ENCODE measurements at regions not wholly inside any gene's neighbourhood (a gene's known extent, or its start where the extent isn't known, plus 50 kb on each side); places are given as distances from the start of the nearest gene placed in this dataset.
"Not testable (repeated sequence)": the region's sequence is repeated elsewhere in the genome, so short reads cannot be mapped to it uniquely, and the experiment has no call there.

GRCh38 chr6:157751547-157752200 is 71.4 kb upstream of the SNX9 start:
- Histone ChIP-seq H3K36me3 (ENCODE audit: control insufficient read depth in 4 of 4, insufficient read depth in 4 of 4, low read length in 3 of 4) (no peaks in the 10 kb centered on the region), H3K4me3 (ENCODE audit: control insufficient read depth in 1 of 7, extremely low read depth in 1 of 7, insufficient read depth in 4 of 7, low read depth in 2 of 7, low read length in 6 of 7) (no peak overlapping the region), H3K27ac (ENCODE audit: insufficient read depth in 1 of 2, low read depth in 1 of 2, low read length in 2 of 2, poor library complexity in 1 of 2, severe bottlenecking in 2 of 2) (no peak overlapping the region), H3K27me3 (replicated peaks in 2 of 5; ENCODE audit: control insufficient read depth in 4 of 5, insufficient read depth in 5 of 5, low read length in 4 of 5) (peaks cover 0 to 2% (median 0%) of the 10 kb centered on the region in 5 experiments), H3K4me1 (ENCODE audit: control extremely low read depth in 1 of 4, control insufficient read depth in 4 of 4, insufficient read depth in 4 of 4, low read length in 3 of 4) (peaks cover 0 to 6% (median 2%) of the 10 kb centered on the region in 4 experiments), H3K9me3 (ENCODE audit: control extremely low read depth in 1 of 5, control insufficient read depth in 4 of 5, insufficient read depth in 2 of 5, low read depth in 1 of 5, low read length in 4 of 5) (peaks cover 0 to 6% (median 2%) of the 10 kb centered on the region in 5 experiments)
- ChIA-PET POLR2A (no interaction called here), CTCF (no interaction called here)
- WGBS (ENCODE audit: insufficient coverage), result 93% methylated on average over 9 of the region's 10 CpGs
- DNase-seq, result no peak

- H3K36me3 ChIP-seq (ENCODE audit: control insufficient read depth in 4 of 4, insufficient read depth in 4 of 4, low read length in 3 of 4); H3K4me3 ChIP-seq (ENCODE audit: control insufficient read depth in 1 of 7, extremely low read depth in 1 of 7, insufficient read depth in 4 of 7, low read depth in 2 of 7, low read length in 6 of 7); H3K27me3 ChIP-seq (replicated peaks in 2 of 5; ENCODE audit: control insufficient read depth in 4 of 5, insufficient read depth in 5 of 5, low read length in 4 of 5); H3K9me3 ChIP-seq (ENCODE audit: control extremely low read depth in 1 of 5, control insufficient read depth in 4 of 5, insufficient read depth in 2 of 5, low read depth in 1 of 5, low read length in 4 of 5); H3K27ac ChIP-seq (ENCODE audit: insufficient read depth in 1 of 2, low read depth in 1 of 2, low read length in 2 of 2, poor library complexity in 1 of 2, severe bottlenecking in 2 of 2); POLR2A ChIA-PET; DNase-seq: not testable (repeated sequence)
- peaks cover 0 to 10% (median 4%) of the 10 kb centered on the region in 4 experiments for H3K4me1 ChIP-seq (ENCODE audit: control extremely low read depth in 1 of 4, control insufficient read depth in 4 of 4, insufficient read depth in 4 of 4, low read length in 3 of 4)
- no CpG with 5 or more reads among the region's 3 CpGs for WGBS (ENCODE audit: insufficient coverage)
- CTCF ChIA-PET, result interaction anchor here (7.2 kb wide), 1 partner anchor 122 kb away, joined by 82 read pairs; no protein-coding TSS in a partner anchor
Measured at GRCh38 chr6:157752879-157753278, 70.2 kb upstream of the SNX9 start.

DNA sequence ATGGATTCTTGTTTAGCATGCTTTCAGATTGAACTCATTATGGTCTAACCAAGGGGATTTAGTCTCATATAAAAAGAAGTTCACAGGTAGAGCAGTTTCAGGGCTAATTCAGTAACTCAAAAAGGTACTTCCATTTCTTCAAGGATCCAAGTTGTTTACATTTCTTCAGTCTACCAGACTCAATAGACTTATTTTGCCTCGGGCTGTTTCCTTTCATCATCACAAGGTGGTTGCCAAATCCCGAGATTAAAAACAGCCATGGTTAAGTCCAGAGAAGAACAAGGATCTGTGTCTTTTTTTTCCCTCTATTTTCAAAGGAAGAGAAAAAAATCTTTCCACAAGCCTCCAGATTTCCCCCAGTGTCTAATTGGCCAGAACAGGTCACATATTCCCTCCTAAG is 69.8 kb upstream of the SNX9 start:
- no peak for DNase-seq

DNA sequence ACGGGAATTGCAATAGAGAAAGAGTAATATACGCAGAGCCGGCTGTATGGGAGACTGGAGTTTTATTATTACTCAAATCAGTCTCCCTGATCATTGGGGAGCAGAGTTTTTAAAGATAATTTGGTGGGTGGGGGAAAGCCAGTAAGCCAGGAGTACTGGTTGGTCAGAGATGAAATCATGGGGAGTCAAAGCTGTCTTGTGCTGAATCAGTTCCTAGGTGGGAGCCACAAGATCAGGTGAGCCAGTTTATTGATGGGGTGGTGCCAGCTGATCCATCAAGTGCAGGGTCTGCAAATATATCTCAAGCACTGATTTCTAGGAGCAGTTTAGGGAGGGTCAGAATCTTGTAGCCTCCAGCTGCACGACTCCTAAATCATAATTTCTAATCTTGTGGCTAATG is 69.2 kb upstream of the SNX9 start:
- H3K4me3 ChIP-seq (ENCODE audit: control insufficient read depth in 1 of 7, extremely low read depth in 1 of 7, insufficient read depth in 4 of 7, low read depth in 2 of 7, low read length in 6 of 7); H3K27me3 ChIP-seq (replicated peaks in 2 of 5; ENCODE audit: control insufficient read depth in 4 of 5, insufficient read depth in 5 of 5, low read length in 4 of 5); H3K36me3 ChIP-seq (ENCODE audit: control insufficient read depth in 4 of 4, insufficient read depth in 4 of 4, low read length in 3 of 4); H3K9me3 ChIP-seq (ENCODE audit: control extremely low read depth in 1 of 5, control insufficient read depth in 4 of 5, insufficient read depth in 2 of 5, low read depth in 1 of 5, low read length in 4 of 5); H3K4me1 ChIP-seq (ENCODE audit: control extremely low read depth in 1 of 4, control insufficient read depth in 4 of 4, insufficient read depth in 4 of 4, low read length in 3 of 4); H3K27ac ChIP-seq (ENCODE audit: insufficient read depth in 1 of 2, low read depth in 1 of 2, low read length in 2 of 2, poor library complexity in 1 of 2, severe bottlenecking in 2 of 2); POLR2A ChIA-PET; DNase-seq: not testable (repeated sequence)
- WGBS (ENCODE audit: insufficient coverage), result 92% methylated on average over 2 of the region's 4 CpGs
- CTCF ChIA-PET, result interaction anchor here (1.4 to 7.2 kb wide), 3 partner anchors 121 to 318 kb away, joined by 5 to 82 read pairs (median 28); no protein-coding TSS in a partner anchor

More for the DNA sequence above, 69.8 kb upstream of the SNX9 start:
- WGBS (ENCODE audit: insufficient coverage), result 100% methylated on average over 2 of the region's 2 CpGs
- Histone ChIP-seq H3K36me3 (ENCODE audit: control insufficient read depth in 4 of 4, insufficient read depth in 4 of 4, low read length in 3 of 4) (no peaks in the 10 kb centered on the region), H3K27ac (ENCODE audit: insufficient read depth in 1 of 2, low read depth in 1 of 2, low read length in 2 of 2, poor library complexity in 1 of 2, severe bottlenecking in 2 of 2) (no peak overlapping the region), H3K4me1 (ENCODE audit: control extremely low read depth in 1 of 4, control insufficient read depth in 4 of 4, insufficient read depth in 4 of 4, low read length in 3 of 4) (peaks cover 0 to 10% (median 4%) of the 10 kb centered on the region in 4 experiments), H3K9me3 (ENCODE audit: control extremely low read depth in 1 of 5, control insufficient read depth in 4 of 5, insufficient read depth in 2 of 5, low read depth in 1 of 5, low read length in 4 of 5) (peaks cover 0 to 6% (median 2%) of the 10 kb centered on the region in 5 experiments), H3K27me3 (replicated peaks in 2 of 5; ENCODE audit: control insufficient read depth in 4 of 5, insufficient read depth in 5 of 5, low read length in 4 of 5) (peaks cover 0 to 2% (median 0%) of the 10 kb centered on the region in 5 experiments), H3K4me3 (ENCODE audit: control insufficient read depth in 1 of 7, extremely low read depth in 1 of 7, insufficient read depth in 4 of 7, low read depth in 2 of 7, low read length in 6 of 7) (no peak overlapping the region)
- CTCF ChIA-PET, result interaction anchor here (7.2 kb wide), 1 partner anchor 121 kb away, joined by 82 read pairs; no protein-coding TSS in a partner anchor
- POLR2A ChIA-PET, result no interaction called here

DNA sequence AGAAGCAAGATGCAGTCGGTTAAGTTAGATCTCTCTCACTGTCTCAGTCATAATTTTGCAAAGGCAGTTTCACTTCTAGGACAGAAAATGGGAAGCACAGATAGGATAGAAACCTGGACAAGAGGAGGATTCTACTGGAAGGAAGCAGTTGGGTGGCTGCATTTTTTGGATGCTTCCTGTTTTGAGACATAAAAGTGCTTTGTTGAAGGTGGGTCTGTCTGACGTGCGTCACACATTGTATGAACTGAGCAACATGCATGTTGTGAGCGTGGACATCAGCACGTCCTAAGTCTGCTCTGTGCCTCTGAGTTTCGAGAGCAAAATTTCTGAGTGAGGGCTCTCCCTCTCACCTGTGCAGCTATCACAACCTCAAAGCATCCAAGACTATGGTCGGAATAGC is 68.7 kb upstream of the SNX9 start:
- H3K27ac ChIP-seq (ENCODE audit: insufficient read depth in 1 of 2, low read depth in 1 of 2, low read length in 2 of 2, poor library complexity in 1 of 2, severe bottlenecking in 2 of 2), result no peak overlapping the region
- CTCF ChIA-PET, result interaction anchor here (1.2 to 7.2 kb wide), 4 partner anchors 120 to 378 kb away, joined by 5 to 82 read pairs (median 16); no protein-coding TSS in a partner anchor

DNA sequence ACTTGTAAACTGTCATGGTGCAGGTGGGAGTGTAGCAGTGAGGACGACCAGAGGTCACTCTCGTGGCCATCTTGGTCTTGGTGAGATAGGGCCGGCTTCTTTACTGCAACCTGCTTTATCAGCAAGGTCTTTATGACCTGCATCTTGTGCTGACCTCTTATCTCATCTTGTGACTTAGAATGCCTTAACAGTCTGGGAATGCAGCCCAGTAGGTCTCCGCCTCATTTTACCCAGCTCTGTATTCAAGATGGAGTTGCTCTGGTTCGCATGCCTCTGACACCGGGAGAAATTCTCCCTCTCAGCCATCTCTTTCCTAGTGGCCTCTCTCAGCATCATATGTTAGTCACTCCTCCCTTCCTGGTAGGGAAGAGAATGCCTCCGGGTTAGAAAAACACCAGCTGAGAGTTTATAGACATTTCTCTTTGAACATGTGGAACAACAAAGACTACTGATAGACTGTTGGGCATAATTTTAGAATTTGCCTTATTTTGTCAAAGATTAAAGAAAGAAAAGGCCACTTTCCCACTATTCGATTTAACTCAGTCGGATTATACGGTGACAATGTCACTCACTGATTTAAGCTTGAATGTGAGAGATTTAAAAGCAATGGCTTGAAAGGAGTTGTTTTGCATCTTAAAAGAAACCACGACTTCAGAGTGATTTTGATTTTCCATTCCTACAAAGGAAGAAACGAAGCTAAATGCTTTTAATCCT is 67.9 kb upstream of the SNX9 start:
- ChIA-PET CTCF (interaction anchor here (0.9 to 7.2 kb wide), 17 partner anchors 11 to 377 kb away, joined by 3 to 82 read pairs (median 5); no protein-coding TSS in a partner anchor), POLR2A (no interaction called here)
- peaks cover 0 to 2% (median 0%) of the 10 kb centered on the region in 5 experiments for H3K27me3 ChIP-seq (replicated peaks in 2 of 5; ENCODE audit: control insufficient read depth in 4 of 5, insufficient read depth in 5 of 5, low read length in 4 of 5)
- no peak for DNase-seq
- WGBS (ENCODE audit: insufficient coverage), result 93% methylated on average over 11 of the region's 12 CpGs
- no peak overlapping the region for H3K27ac ChIP-seq (ENCODE audit: insufficient read depth in 1 of 2, low read depth in 1 of 2, low read length in 2 of 2, poor library complexity in 1 of 2, severe bottlenecking in 2 of 2)
- H3K4me1 ChIP-seq (ENCODE audit: control extremely low read depth in 1 of 4, control insufficient read depth in 4 of 4, insufficient read depth in 4 of 4, low read length in 3 of 4), result peaks cover 0 to 6% (median 3%) of the 10 kb centered on the region in 4 experiments
- H3K4me3 ChIP-seq (ENCODE audit: control insufficient read depth in 1 of 7, extremely low read depth in 1 of 7, insufficient read depth in 4 of 7, low read depth in 2 of 7, low read length in 6 of 7), result no peak overlapping the region
- peaks cover 0 to 6% (median 2%) of the 10 kb centered on the region in 5 experiments for H3K9me3 ChIP-seq (ENCODE audit: control extremely low read depth in 1 of 5, control insufficient read depth in 4 of 5, insufficient read depth in 2 of 5, low read depth in 1 of 5, low read length in 4 of 5)
- H3K36me3 ChIP-seq (ENCODE audit: control insufficient read depth in 4 of 4, insufficient read depth in 4 of 4, low read length in 3 of 4), result no peaks in the 10 kb centered on the region

More for the DNA sequence above, 68.7 kb upstream of the SNX9 start:
- WGBS (ENCODE audit: insufficient coverage), result 97% methylated on average over 5 of the region's 7 CpGs
- POLR2A ChIA-PET, result no interaction called here
- DNase-seq, result no peak
- Histone ChIP-seq H3K27me3 (replicated peaks in 2 of 5; ENCODE audit: control insufficient read depth in 4 of 5, insufficient read depth in 5 of 5, low read length in 4 of 5) (peaks cover 0 to 2% (median 0%) of the 10 kb centered on the region in 5 experiments), H3K9me3 (ENCODE audit: control extremely low read depth in 1 of 5, control insufficient read depth in 4 of 5, insufficient read depth in 2 of 5, low read depth in 1 of 5, low read length in 4 of 5) (peaks cover 0 to 6% (median 2%) of the 10 kb centered on the region in 5 experiments), H3K4me3 (ENCODE audit: control insufficient read depth in 1 of 7, extremely low read depth in 1 of 7, insufficient read depth in 4 of 7, low read depth in 2 of 7, low read length in 6 of 7) (no peak overlapping the region), H3K36me3 (ENCODE audit: control insufficient read depth in 4 of 4, insufficient read depth in 4 of 4, low read length in 3 of 4) (no peaks in the 10 kb centered on the region), H3K4me1 (ENCODE audit: control extremely low read depth in 1 of 4, control insufficient read depth in 4 of 4, insufficient read depth in 4 of 4, low read length in 3 of 4) (peaks cover 0 to 6% (median 3%) of the 10 kb centered on the region in 4 experiments)

All from common myeloid progenitor, CD34-positive (primary cell).